ENCODE measurements at regions not wholly inside any gene's neighbourhood (a gene's known extent, or its start where the extent isn't known, plus 50 kb on each side); places are given as distances from the start of the nearest gene placed in this dataset.

DNA sequence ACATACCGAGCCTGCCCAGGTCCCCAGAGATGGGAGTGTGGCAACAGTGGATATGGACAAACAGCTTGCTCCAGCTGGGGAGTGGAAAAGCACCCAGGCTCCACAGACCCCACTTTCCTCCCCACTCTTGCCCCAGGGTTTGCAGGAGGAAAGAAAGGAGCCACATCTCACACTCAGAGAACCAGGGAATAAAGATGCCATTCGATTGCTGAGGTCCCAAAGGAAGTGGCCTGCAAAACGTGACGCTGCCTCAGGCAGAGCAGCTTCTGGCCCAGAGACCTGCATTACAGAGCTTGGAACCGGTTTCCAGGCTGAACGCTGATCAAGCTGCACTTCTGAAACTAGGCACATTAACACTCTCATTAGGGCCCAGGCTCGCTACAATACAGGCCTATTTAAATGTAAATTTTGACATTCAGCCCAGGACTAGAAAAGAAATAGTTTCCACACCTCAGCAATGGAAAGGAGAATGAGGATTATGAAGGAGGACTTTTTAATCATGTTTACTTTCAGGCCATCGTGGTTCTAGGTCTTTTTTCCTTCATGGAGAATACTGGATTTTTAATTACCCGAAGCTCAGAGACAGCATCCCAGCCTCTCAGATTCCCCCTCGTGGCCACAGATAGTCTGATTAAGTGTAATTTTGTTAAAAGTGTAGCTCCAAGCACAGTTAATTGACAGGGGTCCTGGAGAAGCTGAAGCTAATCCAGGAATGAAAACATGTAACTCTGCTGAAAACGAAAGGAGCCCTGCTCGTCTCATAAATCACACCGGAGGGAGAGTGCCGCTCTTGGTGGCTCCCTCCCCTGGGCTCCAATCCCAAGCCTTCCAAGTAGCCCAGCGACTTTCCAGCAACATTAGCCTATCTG, 221.3 kb upstream of the RAB6C start:
- no peak for ATAC-seq
- TF ChIP-seq, protein P1, sequence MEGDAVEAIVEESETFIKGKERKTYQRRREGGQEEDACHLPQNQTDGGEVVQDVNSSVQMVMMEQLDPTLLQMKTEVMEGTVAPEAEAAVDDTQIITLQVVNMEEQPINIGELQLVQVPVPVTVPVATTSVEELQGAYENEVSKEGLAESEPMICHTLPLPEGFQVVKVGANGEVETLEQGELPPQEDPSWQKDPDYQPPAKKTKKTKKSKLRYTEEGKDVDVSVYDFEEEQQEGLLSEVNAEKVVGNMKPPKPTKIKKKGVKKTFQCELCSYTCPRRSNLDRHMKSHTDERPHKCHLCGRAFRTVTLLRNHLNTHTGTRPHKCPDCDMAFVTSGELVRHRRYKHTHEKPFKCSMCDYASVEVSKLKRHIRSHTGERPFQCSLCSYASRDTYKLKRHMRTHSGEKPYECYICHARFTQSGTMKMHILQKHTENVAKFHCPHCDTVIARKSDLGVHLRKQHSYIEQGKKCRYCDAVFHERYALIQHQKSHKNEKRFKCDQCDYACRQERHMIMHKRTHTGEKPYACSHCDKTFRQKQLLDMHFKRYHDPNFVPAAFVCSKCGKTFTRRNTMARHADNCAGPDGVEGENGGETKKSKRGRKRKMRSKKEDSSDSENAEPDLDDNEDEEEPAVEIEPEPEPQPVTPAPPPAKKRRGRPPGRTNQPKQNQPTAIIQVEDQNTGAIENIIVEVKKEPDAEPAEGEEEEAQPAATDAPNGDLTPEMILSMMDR (IDR thresholded peaks at IDR 0.05), result no peak
- no peak for DNase-seq
- Histone ChIP-seq H3K4me3 (peak overlapping the region; percentile 36), H3K4me1 (no peaks in the 10 kb centered on the region), H3K9me3 (no peaks in the 10 kb centered on the region), H3K27me3 (no peaks in the 10 kb centered on the region), H3K36me3 (no peaks in the 10 kb centered on the region), H3K27ac (no peak overlapping the region)
- intact Hi-C loops (cut with DNase I), result no loop called here

DNA sequence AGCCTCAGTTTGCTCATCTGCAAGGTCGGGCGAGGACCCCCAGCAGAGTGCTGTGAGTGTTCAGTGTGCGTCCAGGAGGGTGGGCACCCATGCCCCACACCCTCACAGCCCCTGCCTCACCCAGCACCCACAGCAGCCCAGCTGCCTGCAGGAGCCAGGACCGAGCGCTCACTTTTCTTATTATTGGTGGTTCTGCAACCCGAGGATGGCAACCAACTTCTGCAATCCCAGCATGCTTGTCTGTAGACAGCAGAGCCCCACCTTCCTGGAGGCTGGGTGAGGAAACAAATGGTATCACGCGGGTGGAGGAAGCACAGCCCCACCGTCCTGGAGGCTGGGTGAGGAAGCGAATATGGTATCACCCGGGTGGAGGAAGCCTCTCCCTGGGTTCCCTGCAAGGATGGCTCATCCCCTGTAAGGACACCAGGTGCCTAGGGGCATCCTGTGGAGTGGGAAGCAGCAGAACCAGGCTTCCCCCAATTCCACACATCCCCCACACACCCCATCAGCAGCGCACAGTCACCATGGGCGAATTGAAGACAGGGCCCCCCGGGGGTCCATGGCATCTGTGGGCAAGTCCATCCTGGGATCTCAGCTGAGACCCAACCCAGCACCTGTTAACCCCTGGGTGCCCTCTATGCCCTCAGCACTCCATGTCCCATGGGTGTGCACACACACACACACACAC, 220.5 kb upstream of the RAB6C start:
- Histone ChIP-seq H3K36me3 (no peaks in the 10 kb centered on the region), H3K27me3 (no peaks in the 10 kb centered on the region), H3K9me3 (no peaks in the 10 kb centered on the region), H3K27ac (no peak overlapping the region), H3K4me3 (peak overlapping the region; percentile 36), H3K4me1 (no peaks in the 10 kb centered on the region)
- intact Hi-C loops (cut with DNase I), result no loop called here
- ATAC-seq (peak; percentile 87), DNase-seq (no peak)
- TF ChIP-seq, protein P1 (IDR thresholded peaks at IDR 0.05), result no peak

DNA sequence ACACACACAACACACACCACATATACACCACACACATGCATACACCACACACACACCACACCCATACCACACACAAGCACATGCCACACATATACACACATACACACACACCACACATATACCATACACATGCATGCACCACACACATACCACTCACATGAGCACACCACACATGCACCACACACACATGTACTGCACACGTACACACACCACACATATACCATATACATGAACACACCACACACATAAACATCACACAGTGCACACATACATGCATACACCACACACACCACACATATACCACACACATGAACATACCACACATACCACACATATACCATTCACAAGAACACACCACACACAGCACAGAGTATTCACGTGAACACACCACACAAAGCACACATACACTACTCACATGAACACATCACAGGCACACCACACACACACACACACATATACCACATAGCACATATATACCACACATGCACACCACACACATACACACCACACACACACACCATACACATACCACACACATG, 219.9 kb upstream of the RAB6C start:
- Histone ChIP-seq H3K36me3 (no peaks in the 10 kb centered on the region), H3K27me3 (no peaks in the 10 kb centered on the region), H3K4me1 (no peaks in the 10 kb centered on the region), H3K9me3 (no peaks in the 10 kb centered on the region), H3K27ac (no peak overlapping the region), H3K4me3 (no peak overlapping the region)
- TF ChIP-seq, protein P1 (IDR thresholded peaks at IDR 0.05), result no peak
- intact Hi-C loops (cut with DNase I), result no loop called here
- DNase-seq (no peak), ATAC-seq (no peak)

DNA sequence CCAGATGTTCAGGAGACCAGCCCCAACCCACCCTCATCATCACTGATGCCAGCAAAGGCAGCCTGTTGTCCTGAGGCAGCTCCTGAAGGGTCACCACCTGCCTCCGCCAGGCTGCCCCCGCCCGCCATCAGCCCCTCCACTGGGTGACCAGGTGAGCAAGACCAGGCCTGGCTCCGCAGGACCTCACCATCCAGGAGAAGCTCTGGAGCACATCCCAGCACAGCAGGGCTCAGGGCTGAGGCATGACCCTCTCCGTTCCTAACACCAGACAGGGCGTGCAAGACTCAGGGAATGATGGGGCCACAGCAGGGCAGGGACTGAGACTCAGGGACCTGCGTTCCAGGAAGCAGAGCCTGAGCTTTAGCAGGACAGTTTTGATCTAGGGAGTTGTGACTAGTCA, 218.8 kb upstream of the RAB6C start:
- no peak for DNase-seq
- ATAC-seq, result no peak
- Histone ChIP-seq H3K4me3 (no peak overlapping the region), H3K27ac (no peak overlapping the region), H3K36me3 (no peaks in the 10 kb centered on the region), H3K27me3 (no peaks in the 10 kb centered on the region), H3K4me1 (no peaks in the 10 kb centered on the region), H3K9me3 (no peaks in the 10 kb centered on the region)
- TF ChIP-seq, protein P1 (IDR thresholded peaks at IDR 0.05), result no peak
- intact Hi-C loops (cut with DNase I), result no loop called here

- no peak for ATAC-seq
- Histone ChIP-seq H3K4me3 (no peak overlapping the region), H3K9me3 (no peaks in the 10 kb centered on the region), H3K36me3 (no peaks in the 10 kb centered on the region), H3K27ac (no peak overlapping the region), H3K4me1 (no peaks in the 10 kb centered on the region), H3K27me3 (no peaks in the 10 kb centered on the region)
- intact Hi-C loops (cut with DNase I), result no loop called here
- no peak for DNase-seq
- TF ChIP-seq, protein P1 (IDR thresholded peaks at IDR 0.05), result no peak
These were observed 217.9 kb upstream of the RAB6C start for GRCh38 chr2:129761569-129762021.
